Hepatocyte (in vitro differentiated cells): ENCODE measurements at regions not wholly inside any gene's neighbourhood (a gene's known extent, or its start where the extent isn't known, plus 50 kb on each side); places are given as distances from the start of the nearest gene placed in this dataset.

Experiments
- DNase-seq: peaks from one replicate; pipeline ENCODE4 v3.0.0-alpha.2; 2016; ENCODE audit warnings: low spot score
- H2AFZ ChIP-seq: fragments of 200-600 bp; sonication (generic); 2 replicates; pipeline ENCODE4 v1.6.0; 2016; ENCODE audit warnings: antibody characterized with exemption, mild to moderate bottlenecking
- H3K27ac ChIP-seq: fragments of 200-600 bp; sonication (generic); 2 replicates; pipeline ENCODE4 v1.5.1; 2016; ENCODE audit warnings: mild to moderate bottlenecking
- H3K27me3 ChIP-seq: fragments of 200-600 bp; sonication (generic); 2 replicates; pipeline ENCODE4 v1.6.1; 2016
- H3K36me3 ChIP-seq: fragments of 200-600 bp; sonication (generic); replicated peaks from 2 replicates; pipeline ENCODE4 v1.5.1; 2016; ENCODE audit warnings: low read depth; ENCODE audit not compliant: insufficient read depth
- H3K4me1 ChIP-seq: fragments of 200-600 bp; sonication (generic); 2 replicates; pipeline ENCODE4 v1.5.1; 2016; ENCODE audit warnings: mild to moderate bottlenecking, moderate library complexity; ENCODE audit not compliant: insufficient read depth
- H3K4me2 ChIP-seq: fragments of 200-600 bp; sonication (generic); 2 replicates; pipeline ENCODE4 v1.6.0; 2016
- H3K4me3 ChIP-seq: fragments of 200-600 bp; sonication (generic); 2 replicates; pipeline ENCODE4 v1.5.1; 2016; ENCODE audit warnings: mild to moderate bottlenecking
- H3K79me2 ChIP-seq: fragments of 200-600 bp; sonication (generic); 2 replicates; pipeline ENCODE4 v1.6.0; 2017; ENCODE audit warnings: mild to moderate bottlenecking
- H3K9me2 ChIP-seq: fragments of 200-600 bp; sonication (generic); replicated peaks from 2 replicates; pipeline ENCODE4 v1.6.0; 2017; ENCODE audit warnings: mild to moderate bottlenecking; ENCODE audit not compliant: insufficient read depth
- H3K9me3 ChIP-seq: fragments of 200-600 bp; sonication (generic); 2 replicates; pipeline ENCODE4 v1.5.1; 2016; ENCODE audit warnings: low read depth, mild to moderate bottlenecking
- H4K20me1 ChIP-seq: fragments of 200-600 bp; sonication (generic); 2 replicates; pipeline ENCODE4 v1.6.0; 2016; ENCODE audit warnings: mild to moderate bottlenecking; ENCODE audit not compliant: insufficient read depth, poor library complexity, severe bottlenecking
- CTCF ChIP-seq: fragments of 200-600 bp; sonication (generic); IDR thresholded peaks from 2 replicates; pipeline ENCODE4 v1.5.1; 2016; ENCODE audit warnings: antibody characterized with exemption, mild to moderate bottlenecking; ENCODE audit not compliant: poor library complexity
- EZH2 ChIP-seq: fragments of 200-600 bp; sonication (generic); IDR thresholded peaks from 2 replicates; pipeline ENCODE4 v1.6.1; 2016; ENCODE audit warnings: antibody characterized with exemption, mild to moderate bottlenecking, borderline replicate concordance
- EZH2phosphoT487 ChIP-seq: fragments of 200-600 bp; sonication (generic); IDR thresholded peaks from one replicate; pipeline ENCODE4 v1.6.1; 2018; ENCODE audit warnings: antibody characterized with exemption, mild to moderate bottlenecking, low read depth, moderate library complexity; ENCODE audit not compliant: unreplicated experiment, severe bottlenecking
- WGBS: methylation state at CpG from one replicate; pipeline ENCODE4 v1.1.6; 2016; ENCODE audit warnings: low lambda C conversion rate; ENCODE audit errors: missing lambda C conversion rate; 5-methylcytosine and 5-hydroxymethylcytosine counted together

GRCh38 chr5:72653586-72653985, 146.4 kb upstream of the ZNF366 start:
- TF ChIP-seq EZH2phosphoT487 (no peak), CTCF (no peak), EZH2 (no peak)
- H3K4me3 ChIP-seq = no peak overlapping the region
- WGBS = 51% methylated on average over 2 of the region's 2 CpGs
- H3K27me3 ChIP-seq = no peaks in the 10 kb centered on the region
- H3K4me1 ChIP-seq = peaks cover 10% of the 10 kb centered on the region
- H3K9me2 ChIP-seq = no peaks in the 10 kb centered on the region
- H2AFZ ChIP-seq = no peak overlapping the region
- H3K79me2 ChIP-seq = no peaks in the 10 kb centered on the region
- H3K9me3 ChIP-seq = no peaks in the 10 kb centered on the region
- no peak for DNase-seq
- H3K4me2 ChIP-seq = no peak overlapping the region
- no peak overlapping the region for H3K27ac ChIP-seq
- H4K20me1 ChIP-seq = no peaks in the 10 kb centered on the region
- H3K36me3 ChIP-seq = no peaks in the 10 kb centered on the region

GRCh38 chr5:72651779-72652178, 144.6 kb upstream of the ZNF366 start:
- Histone ChIP-seq H3K27me3 (no peaks in the 10 kb centered on the region), H3K27ac (no peak overlapping the region), H2AFZ (no peak overlapping the region)

DNA sequence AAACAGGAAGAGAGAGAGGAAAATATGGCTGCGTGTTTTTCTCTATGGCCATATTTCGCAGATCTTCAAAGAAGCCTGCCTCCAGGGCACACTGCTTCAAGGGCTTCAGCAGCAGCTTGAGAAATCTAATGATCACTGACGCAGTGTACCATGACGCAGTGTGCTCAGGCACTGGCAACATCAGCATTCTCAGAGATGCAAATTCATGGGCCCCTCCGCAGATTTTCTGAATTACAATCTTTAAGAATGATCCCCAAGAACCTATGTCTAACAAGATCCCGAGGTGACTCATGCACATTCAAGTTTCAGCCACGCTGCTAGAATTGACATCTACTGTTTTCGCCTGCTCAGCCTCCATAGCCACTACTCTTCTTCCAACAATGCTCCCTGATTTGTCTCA, 143.9 kb upstream of the ZNF366 start:
- TF ChIP-seq EZH2phosphoT487 = no peak
- TF ChIP-seq CTCF = no peak
- no peak for TF ChIP-seq EZH2
- Histone ChIP-seq H3K4me3 (no peak overlapping the region), H3K4me2 (no peak overlapping the region), H3K27me3 (no peaks in the 10 kb centered on the region), H3K9me2 (no peaks in the 10 kb centered on the region), H2AFZ (no peak overlapping the region), H3K4me1 (peaks cover 10% of the 10 kb centered on the region), H3K36me3 (no peaks in the 10 kb centered on the region), H3K27ac (no peak overlapping the region), H3K9me3 (no peaks in the 10 kb centered on the region), H4K20me1 (no peaks in the 10 kb centered on the region), H3K79me2 (no peaks in the 10 kb centered on the region)
- no peak for DNase-seq
- 95% methylated on average over 8 of the region's 8 CpGs for WGBS

More at GRCh38 chr5:72651779-72652178, 144.6 kb upstream of the ZNF366 start:
- H3K9me3 ChIP-seq = no peaks in the 10 kb centered on the region
- H3K4me2 ChIP-seq = no peak overlapping the region
- TF ChIP-seq CTCF (no peak), EZH2 (no peak), EZH2phosphoT487 (no peak)
- H3K4me3 ChIP-seq = no peak overlapping the region
- no peak for DNase-seq
- no peaks in the 10 kb centered on the region for H4K20me1 ChIP-seq
- H3K4me1 ChIP-seq = peaks cover 10% of the 10 kb centered on the region
- H3K79me2 ChIP-seq = no peaks in the 10 kb centered on the region
- H3K36me3 ChIP-seq = no peaks in the 10 kb centered on the region
- no peaks in the 10 kb centered on the region for H3K9me2 ChIP-seq

- H3K9me2 ChIP-seq = no peaks in the 10 kb centered on the region
- H3K36me3 ChIP-seq = no peaks in the 10 kb centered on the region
- no peak for DNase-seq
- no peak overlapping the region for H2AFZ ChIP-seq
- no peak overlapping the region for H3K27ac ChIP-seq
- no peaks in the 10 kb centered on the region for H3K27me3 ChIP-seq
- H3K4me3 ChIP-seq = no peak overlapping the region
- WGBS = 63% methylated on average over 7 of the region's 7 CpGs
- H3K4me1 ChIP-seq = peaks cover 10% of the 10 kb centered on the region
- no peak overlapping the region for H3K4me2 ChIP-seq
- TF ChIP-seq EZH2 (no peak), CTCF (no peak), EZH2phosphoT487 (no peak)
- no peaks in the 10 kb centered on the region for H4K20me1 ChIP-seq
- no peaks in the 10 kb centered on the region for H3K79me2 ChIP-seq
- H3K9me3 ChIP-seq = no peaks in the 10 kb centered on the region
Measured at GRCh38 chr5:72649449-72649848, 142.2 kb upstream of the ZNF366 start.
